ENCODE measurements at regions not wholly inside any gene's neighbourhood (a gene's known extent, or its start where the extent isn't known, plus 50 kb on each side); places are given as distances from the start of the nearest gene placed in this dataset.
A peak's percentile ranks its signal among the peaks of the same experiment; 100 is the strongest.
"Not testable (repeated sequence)": the region's sequence is repeated elsewhere in the genome, so short reads cannot be mapped to it uniquely, and the experiment has no call there.

GRCh38 chr16:88141580-88141979 lies 190.3 kb downstream of the BANP start:
- ATAC-seq: no peak
- Histone ChIP-seq H3K4me3 (no peak overlapping the region), H3K36me3 (ENCODE audit: low read depth) (no peaks in the 10 kb centered on the region), H3K9me3 (peaks cover 10% of the 10 kb centered on the region), H3K4me1 (ENCODE audit: low read depth) (no peaks in the 10 kb centered on the region)
- DNase-seq: no peak
- no peak for TF ChIP-seq CTCF (IDR thresholded peaks at IDR 0.05)
- intact Hi-C loops (cut with DNase I, micrococcal nuclease): no loop called here

GRCh38 chr16:88142056-88142935 lies 191.1 kb downstream of the BANP start:
- intact Hi-C loops (cut with DNase I, micrococcal nuclease): not testable (repeated sequence)

GRCh38 chr16:88143122-88144027 lies 192.1 kb downstream of the BANP start:
- H3K4me3 ChIP-seq; intact Hi-C loops (cut with DNase I, micrococcal nuclease); H3K9me3 ChIP-seq; H3K36me3 ChIP-seq (ENCODE audit: low read depth); H3K4me1 ChIP-seq (ENCODE audit: low read depth); DNase-seq: not testable (repeated sequence)
- ATAC-seq: peak; percentile 10

More at GRCh38 chr16:88142056-88142935, 191.1 kb downstream of the BANP start:
- H3K4me1 ChIP-seq (ENCODE audit: low read depth); H3K4me3 ChIP-seq; DNase-seq; H3K36me3 ChIP-seq (ENCODE audit: low read depth): not testable (repeated sequence)
- peaks cover 10% of the 10 kb centered on the region for H3K9me3 ChIP-seq
- peak; percentile 43 for ATAC-seq

GRCh38 chr16:88144028-88144511 lies 192.8 kb downstream of the BANP start:
- DNase-seq (no peak), ATAC-seq (peak; percentile 9)
- H3K4me3 ChIP-seq: no peak overlapping the region
- no peaks in the 10 kb centered on the region for H3K4me1 ChIP-seq (ENCODE audit: low read depth)
- no peaks in the 10 kb centered on the region for H3K36me3 ChIP-seq (ENCODE audit: low read depth)
- intact Hi-C loops (cut with DNase I, micrococcal nuclease): no loop called here
- TF ChIP-seq CTCF (IDR thresholded peaks at IDR 0.05): no peak
- H3K9me3 ChIP-seq: peaks cover 1% of the 10 kb centered on the region

GRCh38 chr16:88145376-88145775 lies 194.1 kb downstream of the BANP start:
- H3K4me3 ChIP-seq; H3K4me1 ChIP-seq (ENCODE audit: low read depth); H3K9me3 ChIP-seq; intact Hi-C loops (cut with DNase I, micrococcal nuclease); H3K36me3 ChIP-seq (ENCODE audit: low read depth); ATAC-seq; DNase-seq: not testable (repeated sequence)

GRCh38 chr16:88145824-88146405 lies 194.7 kb downstream of the BANP start:
- H3K4me3 ChIP-seq; H3K9me3 ChIP-seq; H3K36me3 ChIP-seq (ENCODE audit: low read depth); DNase-seq; ATAC-seq; H3K4me1 ChIP-seq (ENCODE audit: low read depth); intact Hi-C loops (cut with DNase I, micrococcal nuclease): not testable (repeated sequence)

- DNase-seq; H3K9me3 ChIP-seq; H3K4me3 ChIP-seq; H3K36me3 ChIP-seq (ENCODE audit: low read depth); ATAC-seq; intact Hi-C loops (cut with DNase I, micrococcal nuclease); H3K4me1 ChIP-seq (ENCODE audit: low read depth): not testable (repeated sequence)
Measured at GRCh38 chr16:88148078-88148477, 196.8 kb downstream of the BANP start.

GRCh38 chr16:88148682-88149081 lies 197.4 kb downstream of the BANP start:
- H3K4me1 ChIP-seq (ENCODE audit: low read depth); intact Hi-C loops (cut with DNase I, micrococcal nuclease); H3K9me3 ChIP-seq; H3K36me3 ChIP-seq (ENCODE audit: low read depth); H3K4me3 ChIP-seq; DNase-seq; ATAC-seq: not testable (repeated sequence)

GRCh38 chr16:88149158-88149603 lies 197.9 kb downstream of the BANP start:
- H3K4me1 ChIP-seq (ENCODE audit: low read depth); H3K4me3 ChIP-seq; ATAC-seq; DNase-seq; intact Hi-C loops (cut with DNase I, micrococcal nuclease); H3K9me3 ChIP-seq; H3K36me3 ChIP-seq (ENCODE audit: low read depth): not testable (repeated sequence)

GRCh38 chr16:88149663-88150062 lies 198.4 kb downstream of the BANP start:
- H3K4me3 ChIP-seq; ATAC-seq; H3K4me1 ChIP-seq (ENCODE audit: low read depth); DNase-seq; H3K36me3 ChIP-seq (ENCODE audit: low read depth); H3K9me3 ChIP-seq; intact Hi-C loops (cut with DNase I, micrococcal nuclease): not testable (repeated sequence)

GRCh38 chr16:88150456-88151128 lies 199.4 kb downstream of the BANP start:
- H3K9me3 ChIP-seq; H3K4me3 ChIP-seq; H3K36me3 ChIP-seq (ENCODE audit: low read depth); H3K4me1 ChIP-seq (ENCODE audit: low read depth); intact Hi-C loops (cut with DNase I, micrococcal nuclease): not testable (repeated sequence)
- ATAC-seq (peak; percentile 60), DNase-seq (peak in 2 of 3 donors; percentile 26 to 52)
